B cell (primary cell): ENCODE measurements at regions not wholly inside any gene's neighbourhood (a gene's known extent, or its start where the extent isn't known, plus 50 kb on each side); places are given as distances from the start of the nearest gene placed in this dataset.

Experiments
- ATAC-seq: fragments of 200-7000 bp; cut with Tn5 transposase; one replicate; pipeline ENCODE4 v1.10.0; 2021; ENCODE audit warnings: low read depth, mild to moderate bottlenecking, moderate number of reproducible peaks, moderate library complexity
- CTCF ChIA-PET: fragments of 350-600 bp; sonication (Branson Sonifier 250); formaldehyde crosslinking; loops from one replicate; lab custom pipeline; 2021; ENCODE audit warnings: antibody characterized with exemption, inconsistent platforms; lab: Charles Lee
- POLR2A ChIA-PET: fragments of 350-600 bp; sonication (Branson Sonifier 250); formaldehyde crosslinking; loops from one replicate; lab custom pipeline; 2021; ENCODE audit warnings: antibody characterized with exemption; lab: Charles Lee
- DNase-seq: peaks from one replicate; pipeline ENCODE4 v3.0.0; 2013
- H2AFZ ChIP-seq: 2 replicates; pipeline ENCODE4 v1.6.1; 2012; ENCODE audit warnings: mild to moderate bottlenecking, low read depth, low read length; ENCODE audit not compliant: insufficient read depth, poor library complexity, severe bottlenecking
- H3K27ac ChIP-seq, 2 donors: 1 replicate in 1 of 2; 2 replicates in 1 of 2; pipeline ENCODE4 v1.5.1; 2012 to 2013; ENCODE audit warnings: low read length in 2 of 2, mild to moderate bottlenecking in 2 of 2, moderate library complexity in 1 of 2
- H3K27me3 ChIP-seq, 4 experiments: fragments of 200-600 bp in 1 of 4; sonication (generic) in 1 of 4; replicated peaks in 1 of 4; 1 replicate in 2 of 4; 2 replicates in 2 of 4; pipeline versions ENCODE4 v1.6.1 to v1.7.0; 2013 to 2016; ENCODE audit warnings: low read length in 3 of 4, mild to moderate bottlenecking in 2 of 4, mixed read lengths in 1 of 4, moderate library complexity in 1 of 4; ENCODE audit not compliant: insufficient read depth in 4 of 4, control insufficient read depth in 3 of 4; ENCODE audit errors: control extremely low read depth in 1 of 4
- H3K36me3 ChIP-seq, 2 experiments: replicated peaks in 1 of 2; 1 replicate in 1 of 2; 2 replicates in 1 of 2; pipeline versions ENCODE4 v1.6.1 to v1.7.1; 2013; ENCODE audit warnings: low read length in 1 of 2; ENCODE audit not compliant: insufficient read depth in 2 of 2, control insufficient read depth in 1 of 2; ENCODE audit errors: control extremely low read depth in 1 of 2, extremely low read depth in 1 of 2
- H3K4me1 ChIP-seq, 2 donors: fragments of 200-600 bp in 1 of 2; sonication (generic) in 1 of 2; 1 replicate in 1 of 2; 2 replicates in 1 of 2; pipeline versions ENCODE4 v1.5.1 to v1.6.1; 2013 to 2017; ENCODE audit warnings: low read length in 2 of 2; ENCODE audit not compliant: control insufficient read depth in 2 of 2, insufficient read depth in 2 of 2
- H3K4me2 ChIP-seq: replicated peaks from 2 replicates; pipeline ENCODE3; 2012; ENCODE audit warnings: mild to moderate bottlenecking, low read depth, low read length; ENCODE audit not compliant: poor library complexity, severe bottlenecking
- H3K4me3 ChIP-seq, 5 experiments: fragments of 200-600 bp in 1 of 5; sonication (generic) in 1 of 5; 1 replicate in 3 of 5; 2 replicates in 2 of 5; pipeline versions ENCODE4 v1.5.1 to v1.7.0; 2011 to 2016; ENCODE audit warnings: low read length in 4 of 5, mild to moderate bottlenecking in 4 of 5, low read depth in 2 of 5, control low read depth in 1 of 5, moderate library complexity in 1 of 5; ENCODE audit not compliant: insufficient read depth in 1 of 5; ENCODE audit errors: control extremely low read depth in 1 of 5, extremely low read depth in 1 of 5
- H3K79me2 ChIP-seq: fragments of 200-600 bp; sonication (generic); one replicate; pipeline ENCODE4 v1.6.0; 2016; ENCODE audit warnings: low read length; ENCODE audit not compliant: control insufficient read depth, insufficient read depth
- H3K9ac ChIP-seq: fragments of 200-600 bp; sonication (generic); 2 replicates; pipeline ENCODE4 v1.6.1; 2017; ENCODE audit warnings: mild to moderate bottlenecking, low read length, moderate library complexity
- H3K9me3 ChIP-seq, 3 donors: one replicate each; pipeline versions ENCODE4 v1.6.1 to v1.7.1; 2013; ENCODE audit warnings: low read length in 2 of 3; ENCODE audit not compliant: control insufficient read depth in 2 of 3, insufficient read depth in 1 of 3; ENCODE audit errors: control extremely low read depth in 1 of 3
- H4K20me1 ChIP-seq: 2 replicates; pipeline ENCODE4 v1.6.0; 2012; ENCODE audit warnings: mild to moderate bottlenecking, low read length; ENCODE audit not compliant: insufficient read depth, control insufficient read depth, poor library complexity, severe bottlenecking
- H3K27ac Mint-ChIP-seq: one replicate; pipeline ENCODE4 v1.8.0; 2021; ENCODE audit warnings: mixed read lengths
- H3K27me3 Mint-ChIP-seq: one replicate; pipeline ENCODE4 v1.8.0; 2021; ENCODE audit warnings: mixed read lengths
- H3K4me1 Mint-ChIP-seq: one replicate; pipeline ENCODE4 v1.8.0; 2021; ENCODE audit warnings: mixed read lengths
- H3K4me3 Mint-ChIP-seq: one replicate; pipeline ENCODE4 v1.8.0; 2021; ENCODE audit warnings: mixed read lengths
- H3K9me3 Mint-ChIP-seq: one replicate; pipeline ENCODE4 v1.8.0; 2022; ENCODE audit warnings: mixed read lengths; ENCODE audit not compliant: insufficient read depth
- CTCF ChIP-seq: fragments of 200-600 bp; IDR thresholded peaks from one replicate; pipeline ENCODE4 v1.8.0; 2022; ENCODE audit warnings: antibody characterized with exemption, mild to moderate bottlenecking
- EZH2 ChIP-seq: IDR thresholded peaks from 2 replicates; pipeline ENCODE4 v1.6.1; 2012; ENCODE audit warnings: borderline replicate concordance, low read depth, mild to moderate bottlenecking, moderate library complexity, low read length; ENCODE audit not compliant: insufficient read depth, poor library complexity, severe bottlenecking
- WGBS: methylation state at CpG from one replicate; pipeline ENCODE4 v1.1.5; 2013; ENCODE audit warnings: missing lambda C conversion rate; ENCODE audit not compliant: insufficient coverage; 5-methylcytosine and 5-hydroxymethylcytosine counted together
- intact Hi-C: fragments of 100-400 bp; cut with micrococcal nuclease; formaldehyde crosslinking; loops from one replicate; pipeline ENCODE4 v1.10.0; 2022

GRCh38 chrY:7815285-7815684 is 903.7 kb upstream of the AMELY start:
- Mint-ChIP-seq H3K9me3 (no peaks in the 10 kb centered on the region), H3K27ac (no peak overlapping the region), H3K27me3 (no peaks in the 10 kb centered on the region), H3K4me3 (no peak overlapping the region), H3K4me1 (no peaks in the 10 kb centered on the region)
- Histone ChIP-seq H3K4me2 (no peak overlapping the region), H3K36me3 (no peaks in the 10 kb centered on the region), H2AFZ (no peak overlapping the region), H3K4me3 (no peak overlapping the region), H3K27ac (no peak overlapping the region), H4K20me1 (no peaks in the 10 kb centered on the region), H3K4me1 (no peaks in the 10 kb centered on the region), H3K9me3 (no peaks in the 10 kb centered on the region), H3K9ac (no peak overlapping the region), H3K27me3 (no peaks in the 10 kb centered on the region), H3K79me2 (no peaks in the 10 kb centered on the region)
- WGBS, result no CpG with 5 or more reads among the region's 1 CpG
- no peak for ATAC-seq
- POLR2A ChIA-PET, result no interaction called here
- CTCF ChIA-PET, result no interaction called here
- intact Hi-C loops, result loop anchor here (10.0 kb wide), 1 partner anchor 850 kb away; no protein-coding TSS in a partner anchor
- no peak for DNase-seq
- TF ChIP-seq CTCF, result no peak
- no peak for TF ChIP-seq EZH2

DNA sequence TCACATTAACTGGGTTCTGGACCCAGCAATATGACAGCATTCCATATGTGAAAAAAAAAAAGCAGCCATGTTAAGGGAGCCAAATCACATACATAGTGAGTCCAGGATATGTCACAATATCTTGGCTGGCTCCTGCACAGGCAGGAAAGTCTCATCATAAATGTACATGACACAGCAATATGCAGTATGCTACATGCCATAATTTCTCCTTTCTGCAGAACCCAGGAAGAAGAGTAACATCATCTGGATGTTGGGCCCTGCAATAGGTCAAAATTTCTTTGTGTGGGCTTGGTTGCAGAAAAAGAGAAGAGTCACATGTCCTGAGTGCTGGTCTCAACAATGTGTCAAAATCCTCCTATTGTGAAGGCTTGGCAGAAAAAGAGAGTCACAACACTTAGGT is 902.8 kb upstream of the AMELY start:
- no peaks in the 10 kb centered on the region for H3K36me3 ChIP-seq
- CTCF ChIA-PET, result no interaction called here
- Mint-ChIP-seq H3K4me1 (no peaks in the 10 kb centered on the region), H3K4me3 (no peak overlapping the region), H3K27ac (no peak overlapping the region), H3K27me3 (no peaks in the 10 kb centered on the region), H3K9me3 (no peaks in the 10 kb centered on the region)
- POLR2A ChIA-PET, result no interaction called here
- no peak for DNase-seq
- no peaks in the 10 kb centered on the region for H3K27me3 ChIP-seq
- H3K4me2 ChIP-seq, result no peak overlapping the region
- H3K27ac ChIP-seq, result no peak overlapping the region
- no peaks in the 10 kb centered on the region for H3K9me3 ChIP-seq
- intact Hi-C loops, result loop anchor here (10.0 kb wide), 1 partner anchor 850 kb away; no protein-coding TSS in a partner anchor
- no peaks in the 10 kb centered on the region for H3K4me1 ChIP-seq
- no peak overlapping the region for H3K4me3 ChIP-seq
- H3K79me2 ChIP-seq, result no peaks in the 10 kb centered on the region
- no peaks in the 10 kb centered on the region for H4K20me1 ChIP-seq
- H2AFZ ChIP-seq, result no peak overlapping the region
- no peak for ATAC-seq
- TF ChIP-seq CTCF, result no peak
- no peak for TF ChIP-seq EZH2
- H3K9ac ChIP-seq, result no peak overlapping the region
